ENCODE measurements at regions not wholly inside any gene's neighbourhood (a gene's known extent, or its start where the extent isn't known, plus 50 kb on each side); places are given as distances from the start of the nearest gene placed in this dataset.

GRCh38 chr11:44502506-44502905 is 63.0 kb upstream of the CD82 start:
- no peak overlapping the region for H3K4me3 ChIP-seq (ENCODE audit: low read depth, low read length)
- no peak for DNase-seq (ENCODE audit: low read depth)
- no peak for TF ChIP-seq CTCF (IDR thresholded peaks at IDR 0.05; ENCODE audit: insufficient read depth, low read depth, low read length, missing control alignments)

- no peak for DNase-seq (ENCODE audit: low read depth)
- no peak for TF ChIP-seq CTCF (IDR thresholded peaks at IDR 0.05; ENCODE audit: insufficient read depth, low read depth, low read length, missing control alignments)
- no peak overlapping the region for H3K4me3 ChIP-seq (ENCODE audit: low read depth, low read length)
These were observed 59.8 kb upstream of the CD82 start for GRCh38 chr11:44505581-44506054.

- no peak for DNase-seq (ENCODE audit: low read depth)
- TF ChIP-seq CTCF (IDR thresholded peaks at IDR 0.05; ENCODE audit: insufficient read depth, low read depth, low read length, missing control alignments): no peak
- no peak overlapping the region for H3K4me3 ChIP-seq (ENCODE audit: low read depth, low read length)
These were observed 59.0 kb upstream of the CD82 start for GRCh38 chr11:44506375-44507016.

- no peak overlapping the region for H3K4me3 ChIP-seq (ENCODE audit: low read depth, low read length)
- no peak for DNase-seq (ENCODE audit: low read depth)
- TF ChIP-seq CTCF (IDR thresholded peaks at IDR 0.05; ENCODE audit: insufficient read depth, low read depth, low read length, missing control alignments): no peak
These were observed 58.0 kb upstream of the CD82 start for GRCh38 chr11:44507491-44507890.

- TF ChIP-seq CTCF (IDR thresholded peaks at IDR 0.05; ENCODE audit: insufficient read depth, low read depth, low read length, missing control alignments): no peak
- DNase-seq (ENCODE audit: low read depth): no peak
- H3K4me3 ChIP-seq (ENCODE audit: low read depth, low read length): no peak overlapping the region
These were observed 57.5 kb upstream of the CD82 start for GRCh38 chr11:44507896-44508445.

GRCh38 chr11:44509296-44509695 is 56.2 kb upstream of the CD82 start:
- no peak for DNase-seq (ENCODE audit: low read depth)
- no peak for TF ChIP-seq CTCF (IDR thresholded peaks at IDR 0.05; ENCODE audit: insufficient read depth, low read depth, low read length, missing control alignments)
- no peak overlapping the region for H3K4me3 ChIP-seq (ENCODE audit: low read depth, low read length)

GRCh38 chr11:44510372-44510771 is 55.1 kb upstream of the CD82 start:
- no peak for TF ChIP-seq CTCF (IDR thresholded peaks at IDR 0.05; ENCODE audit: insufficient read depth, low read depth, low read length, missing control alignments)

More at GRCh38 chr11:44510372-44510771, 55.1 kb upstream of the CD82 start:
- no peak for DNase-seq (ENCODE audit: low read depth)
- H3K4me3 ChIP-seq (ENCODE audit: low read depth, low read length): no peak overlapping the region

Measured in GM12865 (cell line).